OCI-LY1 (cell line): ENCODE measurements at regions not wholly inside any gene's neighbourhood (a gene's known extent, or its start where the extent isn't known, plus 50 kb on each side); places are given as distances from the start of the nearest gene placed in this dataset.

Experiments used
- EZH2 ChIP-seq: fragments of 200-600 bp; sonication (generic), shearing (Covaris generic); IDR thresholded peaks from 2 replicates; pipeline ENCODE4 v1.8.0; 2017; ENCODE audit warnings: borderline replicate concordance, mixed run types, mild to moderate bottlenecking, antibody characterized with exemption, low read length, moderate library complexity, mixed read lengths
- TF ChIP-seq, protein P1 (sequence below): fragments of 200-600 bp; sonication (generic), shearing (Covaris generic); IDR thresholded peaks from 2 replicates; pipeline ENCODE4 v1.5.1; 2017; ENCODE audit warnings: mild to moderate bottlenecking, antibody characterized with exemption, low read length, moderate library complexity, mixed read lengths

DNA sequence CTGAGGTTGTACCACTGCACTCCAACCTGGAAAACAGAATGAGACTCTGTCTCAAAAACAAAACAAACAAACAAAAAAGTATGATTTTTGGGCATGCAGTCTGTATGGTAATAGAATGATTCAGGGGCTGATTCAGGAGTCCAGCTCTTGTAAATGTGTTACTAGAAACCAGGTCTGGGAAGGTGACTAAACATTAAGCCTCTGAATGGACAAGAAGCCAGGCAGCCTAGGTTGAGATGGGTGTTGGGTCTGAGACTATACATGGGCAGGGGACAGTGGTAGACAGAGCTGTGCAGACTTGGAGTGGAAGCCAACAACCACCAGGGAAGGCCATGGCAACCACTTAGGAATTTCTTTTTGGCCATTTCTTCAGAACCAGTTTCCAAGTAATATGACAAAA lies 64.9 kb upstream of the TLE1 start:
- TF ChIP-seq, protein P1, sequence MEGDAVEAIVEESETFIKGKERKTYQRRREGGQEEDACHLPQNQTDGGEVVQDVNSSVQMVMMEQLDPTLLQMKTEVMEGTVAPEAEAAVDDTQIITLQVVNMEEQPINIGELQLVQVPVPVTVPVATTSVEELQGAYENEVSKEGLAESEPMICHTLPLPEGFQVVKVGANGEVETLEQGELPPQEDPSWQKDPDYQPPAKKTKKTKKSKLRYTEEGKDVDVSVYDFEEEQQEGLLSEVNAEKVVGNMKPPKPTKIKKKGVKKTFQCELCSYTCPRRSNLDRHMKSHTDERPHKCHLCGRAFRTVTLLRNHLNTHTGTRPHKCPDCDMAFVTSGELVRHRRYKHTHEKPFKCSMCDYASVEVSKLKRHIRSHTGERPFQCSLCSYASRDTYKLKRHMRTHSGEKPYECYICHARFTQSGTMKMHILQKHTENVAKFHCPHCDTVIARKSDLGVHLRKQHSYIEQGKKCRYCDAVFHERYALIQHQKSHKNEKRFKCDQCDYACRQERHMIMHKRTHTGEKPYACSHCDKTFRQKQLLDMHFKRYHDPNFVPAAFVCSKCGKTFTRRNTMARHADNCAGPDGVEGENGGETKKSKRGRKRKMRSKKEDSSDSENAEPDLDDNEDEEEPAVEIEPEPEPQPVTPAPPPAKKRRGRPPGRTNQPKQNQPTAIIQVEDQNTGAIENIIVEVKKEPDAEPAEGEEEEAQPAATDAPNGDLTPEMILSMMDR: no peak
- no peak for TF ChIP-seq EZH2
